ENCODE measurements at regions not wholly inside any gene's neighbourhood (a gene's known extent, or its start where the extent isn't known, plus 50 kb on each side); places are given as distances from the start of the nearest gene placed in this dataset.
"Not testable (repeated sequence)": the region's sequence is repeated elsewhere in the genome, so short reads cannot be mapped to it uniquely, and the experiment has no call there.

- ATAC-seq; intact Hi-C loops (cut with DNase I); DNase-seq (ENCODE audit: missing footprints): not testable (repeated sequence)
Measured at GRCh38 chr18:15164446-15164845, 416.5 kb downstream of the ANKRD30B start.

GRCh38 chr18:15165048-15165447 lies 417.1 kb downstream of the ANKRD30B start:
- ATAC-seq (no peak), DNase-seq (ENCODE audit: missing footprints) (no peak)
- intact Hi-C loops (cut with DNase I) = no loop called here

- DNase-seq (ENCODE audit: missing footprints); intact Hi-C loops (cut with DNase I); ATAC-seq: not testable (repeated sequence)
Measured at GRCh38 chr18:15193028-15193427, 445.1 kb downstream of the ANKRD30B start.

GRCh38 chr18:15193813-15194212 lies 445.8 kb downstream of the ANKRD30B start:
- intact Hi-C loops (cut with DNase I); DNase-seq (ENCODE audit: missing footprints); ATAC-seq: not testable (repeated sequence)

GRCh38 chr18:15197338-15198115 lies 449.6 kb downstream of the ANKRD30B start:
- intact Hi-C loops (cut with DNase I) = not testable (repeated sequence)
- ATAC-seq (peak; percentile 63), DNase-seq (ENCODE audit: missing footprints) (peak; percentile 58)

- ATAC-seq (no peak), DNase-seq (ENCODE audit: missing footprints) (no peak)
- intact Hi-C loops (cut with DNase I) = no loop called here
Measured at GRCh38 chr18:15198116-15198389, 450.1 kb downstream of the ANKRD30B start.

Data from Right ventricle myocardium inferior (tissue), 1 donor.